Loucy (cell line): ENCODE measurements at regions not wholly inside any gene's neighbourhood (a gene's known extent, or its start where the extent isn't known, plus 50 kb on each side); places are given as distances from the start of the nearest gene placed in this dataset.

Experiments
- EZH2phosphoT487 ChIP-seq: fragments of 200-600 bp; IDR thresholded peaks from 2 replicates; pipeline ENCODE4 v1.6.1; 2018; ENCODE audit warnings: antibody characterized with exemption, mild to moderate bottlenecking, moderate library complexity, borderline replicate concordance
- TF ChIP-seq, protein P1 (sequence below): fragments of 200-600 bp; sonication (generic); conservative IDR thresholded peaks from 2 replicates; pipeline ENCODE4 v1.5.1; 2014; ENCODE audit warnings: mild to moderate bottlenecking, antibody characterized with exemption, low read length

DNA sequence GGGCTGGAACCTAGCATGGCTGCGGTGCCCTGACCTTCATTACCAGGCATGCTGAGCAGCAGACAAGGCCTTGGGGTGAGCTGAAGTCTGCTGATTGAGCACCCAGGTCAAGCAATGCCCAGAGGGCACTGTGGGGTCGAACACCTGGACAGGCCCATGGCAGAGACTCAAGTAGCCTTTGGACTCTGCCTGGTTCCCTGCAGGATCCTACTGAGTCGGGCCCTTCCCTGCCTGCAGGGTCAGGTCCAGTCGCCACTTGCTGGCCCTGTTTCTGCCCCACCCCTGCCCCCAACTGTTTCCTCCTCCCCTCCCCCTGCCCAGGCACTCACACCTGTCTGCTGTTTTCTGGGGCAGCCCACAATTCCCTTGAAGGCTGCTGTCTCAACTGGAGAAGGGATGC lies 483.2 kb upstream of the MKI67 start:
- TF ChIP-seq, protein P1, sequence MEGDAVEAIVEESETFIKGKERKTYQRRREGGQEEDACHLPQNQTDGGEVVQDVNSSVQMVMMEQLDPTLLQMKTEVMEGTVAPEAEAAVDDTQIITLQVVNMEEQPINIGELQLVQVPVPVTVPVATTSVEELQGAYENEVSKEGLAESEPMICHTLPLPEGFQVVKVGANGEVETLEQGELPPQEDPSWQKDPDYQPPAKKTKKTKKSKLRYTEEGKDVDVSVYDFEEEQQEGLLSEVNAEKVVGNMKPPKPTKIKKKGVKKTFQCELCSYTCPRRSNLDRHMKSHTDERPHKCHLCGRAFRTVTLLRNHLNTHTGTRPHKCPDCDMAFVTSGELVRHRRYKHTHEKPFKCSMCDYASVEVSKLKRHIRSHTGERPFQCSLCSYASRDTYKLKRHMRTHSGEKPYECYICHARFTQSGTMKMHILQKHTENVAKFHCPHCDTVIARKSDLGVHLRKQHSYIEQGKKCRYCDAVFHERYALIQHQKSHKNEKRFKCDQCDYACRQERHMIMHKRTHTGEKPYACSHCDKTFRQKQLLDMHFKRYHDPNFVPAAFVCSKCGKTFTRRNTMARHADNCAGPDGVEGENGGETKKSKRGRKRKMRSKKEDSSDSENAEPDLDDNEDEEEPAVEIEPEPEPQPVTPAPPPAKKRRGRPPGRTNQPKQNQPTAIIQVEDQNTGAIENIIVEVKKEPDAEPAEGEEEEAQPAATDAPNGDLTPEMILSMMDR: no peak
- no peak for TF ChIP-seq EZH2phosphoT487
